Panc1 (cell line): ENCODE measurements at regions not wholly inside any gene's neighbourhood (a gene's known extent, or its start where the extent isn't known, plus 50 kb on each side); places are given as distances from the start of the nearest gene placed in this dataset.

ENCODE experiments used
- ATAC-seq: fragments of 200-7000 bp; cut with Tn5 transposase; 2 replicates; pipeline ENCODE4 v1.9.1; 2020; ENCODE audit warnings: mild to moderate bottlenecking, moderate library complexity
- BruUV-seq: library from RNA; stranded (reverse); fragments of 400-500 nt; replicated peaks from 2 replicates; lab custom pipeline; 2021; lab: Mats Ljungman, UMichigan
- CTCF ChIA-PET: fragments of 300-600 bp; sonication (Branson Sonifier 250); formaldehyde crosslinking; loops from one replicate; lab custom pipeline; 2022; ENCODE audit warnings: antibody characterized with exemption; lab: Charles Lee
- POLR2A ChIA-PET: fragments of 300-600 bp; sonication (Branson Sonifier 250); formaldehyde crosslinking; loops from one replicate; lab custom pipeline; 2022; ENCODE audit warnings: antibody characterized with exemption; lab: Charles Lee
- DNase-seq: peaks from one replicate; pipeline ENCODE4 v3.0.0-alpha.2; 2010; ENCODE audit warnings: low read depth, low spot score
- H3K27ac ChIP-seq: 2 replicates; pipeline ENCODE4 v1.5.1; 2011; ENCODE audit warnings: mild to moderate bottlenecking, low read length, inconsistent platforms
- H3K27me3 ChIP-seq: fragments of 200-500 bp; sonication (Bioruptor generic); 2 replicates; pipeline ENCODE4 v1.6.0; 2014; ENCODE audit warnings: low read length, inconsistent platforms; ENCODE audit not compliant: control insufficient read depth, insufficient read depth
- H3K36me3 ChIP-seq: fragments of 200-500 bp; sonication (Bioruptor generic); 2 replicates; pipeline ENCODE4 v1.5.1; 2014; ENCODE audit warnings: inconsistent platforms, mild to moderate bottlenecking, low read length, moderate library complexity; ENCODE audit not compliant: control insufficient read depth, insufficient read depth
- H3K4me1 ChIP-seq: 2 replicates; pipeline ENCODE4 v1.5.1; 2011; ENCODE audit warnings: inconsistent platforms, mild to moderate bottlenecking, low read length, moderate library complexity; ENCODE audit not compliant: control insufficient read depth, insufficient read depth
- H3K4me3 ChIP-seq, 2 experiments: 2 replicates each; pipeline ENCODE4 v1.5.1; 2011 to 2012; ENCODE audit warnings: low read depth in 2 of 2, low read length in 2 of 2, mild to moderate bottlenecking in 2 of 2, inconsistent platforms in 1 of 2, moderate library complexity in 1 of 2
- H3K9me3 ChIP-seq: fragments of 200-500 bp; sonication (Bioruptor generic); 2 replicates; pipeline ENCODE4 v1.5.1; 2014; ENCODE audit warnings: low read depth, mild to moderate bottlenecking, inconsistent platforms, low read length, moderate library complexity; ENCODE audit not compliant: control insufficient read depth, insufficient read depth
- POLR2AphosphoS5 ChIP-seq: IDR thresholded peaks from 2 replicates; pipeline ENCODE4 v1.6.1; 2012; ENCODE audit warnings: mild to moderate bottlenecking, low read depth, low read length, moderate library complexity
- REST ChIP-seq, 2 experiments: IDR thresholded peaks; 2 replicates each; pipeline ENCODE4 v1.6.1; 2011 to 2012; ENCODE audit warnings: low read depth in 2 of 2, control low read depth in 1 of 2, low read length in 1 of 2, mild to moderate bottlenecking in 1 of 2, moderate library complexity in 1 of 2; ENCODE audit not compliant: insufficient read depth in 1 of 2
- SIN3A ChIP-seq: IDR thresholded peaks from 2 replicates; pipeline ENCODE4 v1.6.1; 2012; ENCODE audit warnings: low read depth, mild to moderate bottlenecking, low read length, moderate library complexity, borderline replicate concordance; ENCODE audit not compliant: insufficient read depth
- TCF7L2 ChIP-seq: IDR thresholded peaks from 2 replicates; pipeline ENCODE4 v1.6.1; 2011; ENCODE audit warnings: mild to moderate bottlenecking, low read depth, low read length, inconsistent platforms
- in situ Hi-C: cut with HindIII; loops from 2 replicates; pipeline ENCODE4 v1.10.0; 2016; ENCODE audit warnings: low sequenced_read_pairs, low pct_unique_long_range_greater_than_20kb
- intact Hi-C: fragments of 100-400 bp; cut with micrococcal nuclease; formaldehyde crosslinking; loops from one replicate; pipeline ENCODE4 v1.10.0; 2022; ENCODE audit not compliant: unreplicated experiment
- TF ChIP-seq, protein P1 (sequence below): fragments of 450-650 bp; IDR thresholded peaks from 2 replicates; pipeline ENCODE4 v1.5.1; 2017; ENCODE audit warnings: mild to moderate bottlenecking

DNA sequence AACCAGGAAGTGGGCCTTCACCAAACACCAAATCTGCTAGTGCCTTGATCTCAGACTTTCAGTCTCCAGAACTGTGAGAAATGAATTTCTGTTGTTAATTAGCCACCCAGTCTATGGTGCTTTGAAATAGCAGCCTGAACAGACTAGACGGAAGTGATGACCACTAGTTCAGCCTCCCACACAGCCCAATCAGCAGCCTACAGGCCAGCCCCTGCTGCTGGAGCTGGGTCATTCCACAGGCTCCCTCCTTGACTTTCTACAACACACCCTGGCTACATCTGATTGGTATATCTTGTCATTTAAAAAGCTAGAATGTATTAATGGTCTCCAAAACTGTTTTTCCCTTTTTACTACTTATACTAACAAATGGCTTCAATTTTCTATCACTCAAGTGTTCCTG is 277.2 kb upstream of the TAC1 start:
- TF ChIP-seq SIN3A (no peak), REST (IDR thresholded peaks at IDR 0.05; ENCODE audit: insufficient read depth in 1 of 2, low read depth in 2 of 2, low read length in 1 of 2) (no peak), TCF7L2 (no peak), POLR2AphosphoS5 (no peak)
- TF ChIP-seq, protein P1, sequence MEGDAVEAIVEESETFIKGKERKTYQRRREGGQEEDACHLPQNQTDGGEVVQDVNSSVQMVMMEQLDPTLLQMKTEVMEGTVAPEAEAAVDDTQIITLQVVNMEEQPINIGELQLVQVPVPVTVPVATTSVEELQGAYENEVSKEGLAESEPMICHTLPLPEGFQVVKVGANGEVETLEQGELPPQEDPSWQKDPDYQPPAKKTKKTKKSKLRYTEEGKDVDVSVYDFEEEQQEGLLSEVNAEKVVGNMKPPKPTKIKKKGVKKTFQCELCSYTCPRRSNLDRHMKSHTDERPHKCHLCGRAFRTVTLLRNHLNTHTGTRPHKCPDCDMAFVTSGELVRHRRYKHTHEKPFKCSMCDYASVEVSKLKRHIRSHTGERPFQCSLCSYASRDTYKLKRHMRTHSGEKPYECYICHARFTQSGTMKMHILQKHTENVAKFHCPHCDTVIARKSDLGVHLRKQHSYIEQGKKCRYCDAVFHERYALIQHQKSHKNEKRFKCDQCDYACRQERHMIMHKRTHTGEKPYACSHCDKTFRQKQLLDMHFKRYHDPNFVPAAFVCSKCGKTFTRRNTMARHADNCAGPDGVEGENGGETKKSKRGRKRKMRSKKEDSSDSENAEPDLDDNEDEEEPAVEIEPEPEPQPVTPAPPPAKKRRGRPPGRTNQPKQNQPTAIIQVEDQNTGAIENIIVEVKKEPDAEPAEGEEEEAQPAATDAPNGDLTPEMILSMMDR, result no peak
- ATAC-seq (no peak), DNase-seq (no peak)
- no peaks in the 10 kb centered on the region for H3K4me1 ChIP-seq
- no TSS peak for BruUV-seq
- intact Hi-C loops, result no loop called here
- no peaks in the 10 kb centered on the region for H3K9me3 ChIP-seq
- no peak overlapping the region for H3K4me3 ChIP-seq
- POLR2A ChIA-PET, result no interaction called here
- no peaks in the 10 kb centered on the region for H3K27me3 ChIP-seq
- H3K36me3 ChIP-seq, result no peaks in the 10 kb centered on the region
- no peak overlapping the region for H3K27ac ChIP-seq
- CTCF ChIA-PET, result no interaction called here
- in situ Hi-C loops, result no loop called here

- Histone ChIP-seq H3K27me3 (no peaks in the 10 kb centered on the region), H3K9me3 (no peaks in the 10 kb centered on the region), H3K4me3 (no peak overlapping the region), H3K4me1 (no peaks in the 10 kb centered on the region), H3K27ac (no peak overlapping the region), H3K36me3 (no peaks in the 10 kb centered on the region)
- in situ Hi-C loops, result no loop called here
- no TSS peak for BruUV-seq
- ChIA-PET POLR2A (no interaction called here), CTCF (no interaction called here)
- DNase-seq (no peak), ATAC-seq (no peak)
- TF ChIP-seq POLR2AphosphoS5, result no peak
- no peak for TF ChIP-seq SIN3A
- no peak for TF ChIP-seq REST (IDR thresholded peaks at IDR 0.05; ENCODE audit: insufficient read depth in 1 of 2, low read depth in 2 of 2, low read length in 1 of 2)
- TF ChIP-seq TCF7L2, result no peak
- TF ChIP-seq, protein P1, result no peak
- intact Hi-C loops, result no loop called here
Measured at GRCh38 chr7:97457054-97457453, 274.8 kb upstream of the TAC1 start.
